IMR-90 (cell line): ENCODE measurements at regions not wholly inside any gene's neighbourhood (a gene's known extent, or its start where the extent isn't known, plus 50 kb on each side); places are given as distances from the start of the nearest gene placed in this dataset.
A peak's percentile ranks its signal among the peaks of the same experiment; 100 is the strongest.

Experiments used
- ATAC-seq: fragments of 200-7000 bp; cut with Tn5 transposase; 2 replicates; pipeline ENCODE4 v1.9.1; 2020; ENCODE audit warnings: low read depth, mild to moderate bottlenecking, moderate library complexity
- BruUV-seq: library from RNA; stranded (reverse); fragments of 400-500 nt; replicated peaks from 2 replicates; lab custom pipeline; 2021; lab: Mats Ljungman, UMichigan
- CTCF ChIA-PET: fragments of 300-600 bp; formaldehyde crosslinking; extraction: SDS; loops from one replicate; lab custom pipeline; 2021; ENCODE audit warnings: antibody characterized with exemption; lab: Yijun Ruan, JAX
- POLR2A ChIA-PET: fragments of 300-600 bp; sonication (Branson Sonifier 250); formaldehyde crosslinking; loops from one replicate; lab custom pipeline; 2022; ENCODE audit warnings: antibody characterized with exemption; ENCODE audit not compliant: unreplicated experiment; lab: Charles Lee
- DNase-seq: peaks from one replicate; pipeline ENCODE4 v3.0.0; 2013
- H2AFZ ChIP-seq: replicated peaks from 2 replicates; pipeline ENCODE3; 2013; ENCODE audit warnings: low read length, mild to moderate bottlenecking; ENCODE audit not compliant: poor library complexity
- H2AK5ac ChIP-seq: 2 replicates; pipeline ENCODE4 v1.6.1; 2013; ENCODE audit warnings: low read depth, low read length, inconsistent platforms
- H2AK9ac ChIP-seq: replicated peaks from 2 replicates; pipeline ENCODE3; 2013; ENCODE audit warnings: mild to moderate bottlenecking, low read depth, low read length, moderate library complexity; ENCODE audit not compliant: poor library complexity
- H2BK120ac ChIP-seq: 2 replicates; pipeline ENCODE4 v1.6.1; 2013; ENCODE audit warnings: low read depth, low read length, inconsistent platforms
- H2BK15ac ChIP-seq: 3 replicates; pipeline ENCODE4 v1.6.1; 2013; ENCODE audit warnings: low read depth, low read length, inconsistent platforms
- H2BK20ac ChIP-seq: 2 replicates; pipeline ENCODE4 v1.6.1; 2013; ENCODE audit warnings: low read depth, mild to moderate bottlenecking, inconsistent platforms, low read length, moderate library complexity
- H2BK5ac ChIP-seq: 2 replicates; pipeline ENCODE4 v1.6.1; 2013; ENCODE audit warnings: mild to moderate bottlenecking, low read depth, low read length, inconsistent platforms; ENCODE audit not compliant: poor library complexity, severe bottlenecking
- H3K14ac ChIP-seq: replicated peaks from 2 replicates; pipeline ENCODE4 v1.6.1; 2013; ENCODE audit warnings: low read depth, low read length, inconsistent platforms
- H3K18ac ChIP-seq: 2 replicates; pipeline ENCODE4 v1.6.1; 2013; ENCODE audit warnings: low read depth, low read length, control low read depth
- H3K23ac ChIP-seq: 2 replicates; pipeline ENCODE4 v1.6.1; 2013; ENCODE audit warnings: low read depth, low read length, inconsistent platforms
- H3K27ac ChIP-seq: 2 replicates; pipeline ENCODE4 v1.5.1; 2013; ENCODE audit warnings: mild to moderate bottlenecking, control low read depth, low read length; ENCODE audit not compliant: insufficient read depth
- H3K27me3 ChIP-seq: 2 replicates; pipeline ENCODE4 v1.6.1; 2013; ENCODE audit warnings: low read length; ENCODE audit not compliant: control insufficient read depth, insufficient read depth
- H3K36me3 ChIP-seq: 2 replicates; pipeline ENCODE4 v1.6.1; 2013; ENCODE audit warnings: low read length, mixed read lengths; ENCODE audit not compliant: control insufficient read depth, insufficient read depth
- H3K4ac ChIP-seq: 2 replicates; pipeline ENCODE4 v1.6.1; 2013; ENCODE audit warnings: low read depth, low read length, inconsistent platforms
- H3K4me1 ChIP-seq: 2 replicates; pipeline ENCODE4 v1.6.1; 2013; ENCODE audit warnings: low read length, mixed read lengths; ENCODE audit not compliant: control insufficient read depth, insufficient read depth
- H3K4me2 ChIP-seq: 2 replicates; pipeline ENCODE4 v1.6.1; 2013; ENCODE audit warnings: low read depth, mild to moderate bottlenecking, control low read depth, low read length, moderate library complexity
- H3K4me3 ChIP-seq: 2 replicates; pipeline ENCODE4 v1.5.1; 2013; ENCODE audit warnings: low read depth, mild to moderate bottlenecking, control low read depth, low read length, moderate library complexity; ENCODE audit not compliant: insufficient read depth
- H3K56ac ChIP-seq: 2 replicates; pipeline ENCODE4 v1.6.1; 2013; ENCODE audit warnings: low read length, inconsistent platforms; ENCODE audit not compliant: insufficient read depth; ENCODE audit errors: extremely low read depth
- H3K79me1 ChIP-seq, 2 experiments: 2 replicates each; pipeline ENCODE4 v1.6.1; 2013; ENCODE audit warnings: low read length in 2 of 2, inconsistent platforms in 1 of 2, low read depth in 1 of 2
- H3K9ac ChIP-seq: 2 replicates; pipeline ENCODE4 v1.6.1; 2013; ENCODE audit warnings: low read depth, low read length, control low read depth
- H3K9me1 ChIP-seq: 2 replicates; pipeline ENCODE4 v1.6.1; 2013; ENCODE audit warnings: low read length, inconsistent platforms; ENCODE audit not compliant: insufficient read depth
- H3K9me3 ChIP-seq: 2 replicates; pipeline ENCODE4 v1.6.1; 2013; ENCODE audit warnings: low read length; ENCODE audit not compliant: control insufficient read depth, insufficient read depth
- H4K20me1 ChIP-seq: 2 replicates; pipeline ENCODE4 v1.6.1; 2013; ENCODE audit warnings: low read length, inconsistent platforms; ENCODE audit not compliant: insufficient read depth
- H4K5ac ChIP-seq: 2 replicates; pipeline ENCODE4 v1.6.1; 2013; ENCODE audit warnings: mild to moderate bottlenecking, low read depth, low read length, control low read depth
- H4K8ac ChIP-seq, 2 experiments: 2 replicates each; pipeline ENCODE4 v1.6.1; 2013; ENCODE audit warnings: low read depth in 2 of 2, low read length in 2 of 2, control low read depth in 1 of 2, inconsistent platforms in 1 of 2
- H4K91ac ChIP-seq: 2 replicates; pipeline ENCODE4 v1.6.1; 2013; ENCODE audit warnings: low read depth, low read length, inconsistent platforms; ENCODE audit not compliant: insufficient read depth
- CEBPB ChIP-seq: IDR thresholded peaks from 2 replicates; pipeline ENCODE4 v1.6.1; 2012; ENCODE audit warnings: low read depth, low read length, improper control_type of control experiment
- CHD1 ChIP-seq: IDR thresholded peaks from 2 replicates; pipeline ENCODE4 v1.6.1; 2012; ENCODE audit warnings: low read depth, low read length, improper control_type of control experiment
- FOS ChIP-seq: fragments of 150-350 bp; IDR thresholded peaks from 2 replicates; pipeline ENCODE4 v1.6.1; 2016; ENCODE audit warnings: low read depth, low read length
- MAFK ChIP-seq: IDR thresholded peaks from 2 replicates; pipeline ENCODE4 v1.6.1; 2012; ENCODE audit warnings: low read depth, low read length, improper control_type of control experiment
- MXI1 ChIP-seq: IDR thresholded peaks from 2 replicates; pipeline ENCODE4 v1.6.1; 2012; ENCODE audit warnings: low read depth, mild to moderate bottlenecking, low read length, moderate library complexity, borderline replicate concordance
- NFE2L2 ChIP-seq: fragments of 150-350 bp; IDR thresholded peaks from 2 replicates; pipeline ENCODE4 v1.6.1; 2016; ENCODE audit warnings: low read depth, mild to moderate bottlenecking, low read length
- POLR2A ChIP-seq: IDR thresholded peaks from 2 replicates; pipeline ENCODE4 v1.6.1; 2012; ENCODE audit warnings: mild to moderate bottlenecking, low read depth, low read length
- RAD21 ChIP-seq: IDR thresholded peaks from 2 replicates; pipeline ENCODE4 v1.6.1; 2012; ENCODE audit warnings: low read length, improper control_type of control experiment
- RCOR1 ChIP-seq: IDR thresholded peaks from 2 replicates; pipeline ENCODE4 v1.6.1; 2012; ENCODE audit warnings: mild to moderate bottlenecking, low read length, improper control_type of control experiment; ENCODE audit not compliant: insufficient replicate concordance
- USF2 ChIP-seq: fragments of 150-350 bp; IDR thresholded peaks from 2 replicates; pipeline ENCODE4 v1.6.1; 2017; ENCODE audit warnings: mild to moderate bottlenecking, antibody characterized with exemption, low read length, low read depth
- WGBS, 2 experiments: methylation state at CpG; one replicate each; pipeline versions ENCODE4 v1.1.5 to v1.1.7; 2013; ENCODE audit warnings: missing lambda C conversion rate in 2 of 2; ENCODE audit not compliant: insufficient read length in 1 of 2; ENCODE audit errors: extremely low coverage in 2 of 2; 5-methylcytosine and 5-hydroxymethylcytosine counted together
- dilution Hi-C: fragments of 300-500 bp; cut with HindIII; formaldehyde crosslinking; loops from one replicate; pipeline ENCODE4 v1.14.3; 2018; ENCODE audit warnings: low sequenced_read_pairs; ENCODE audit not compliant: unreplicated experiment
- in situ Hi-C: fragments of 300-500 bp; cut with MboI; formaldehyde crosslinking; loops from 3 replicates; pipeline ENCODE4 v1.14.3; 2019; ENCODE audit warnings: low sequenced_read_pairs, inconsistent platforms, mixed read lengths
- intact Hi-C: fragments of 100-400 bp; cut with micrococcal nuclease; formaldehyde crosslinking; loops from 2 replicates; pipeline ENCODE4 v1.10.0; 2022

- TF ChIP-seq CEBPB: peak; percentile 95
Measured at GRCh38 chr3:99505646-99506269, 132.6 kb upstream of the COL8A1 start (continued).

DNA sequence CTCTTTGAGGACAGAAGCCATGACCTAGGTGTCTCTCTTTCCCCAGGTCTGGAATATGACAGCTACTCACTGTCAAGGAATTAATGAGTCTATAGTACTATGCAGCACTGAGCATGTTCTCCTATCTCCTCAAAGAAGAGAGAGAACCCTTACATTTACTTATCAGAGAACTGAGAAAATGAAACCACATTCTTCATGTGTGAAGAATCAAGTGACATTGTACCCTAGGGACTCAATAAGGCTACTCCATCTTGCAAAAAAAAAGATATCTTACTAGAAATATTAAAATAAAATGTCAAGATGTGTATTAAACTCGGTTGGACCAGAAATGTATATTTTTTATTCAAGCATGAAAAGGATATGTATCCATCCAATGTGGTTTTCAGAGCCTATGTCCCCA lies 133.2 kb upstream of the COL8A1 start:
- Histone ChIP-seq H3K27ac (no peak overlapping the region), H3K27me3 (no peaks in the 10 kb centered on the region), H2BK20ac (peak overlapping the region; percentile 23; the same call in 1 of the 2 replicates), H3K36me3 (no peaks in the 10 kb centered on the region), H2AK9ac (no peak overlapping the region), H3K56ac (no peak overlapping the region), H4K20me1 (no peaks in the 10 kb centered on the region), H3K14ac (no peak overlapping the region), H4K8ac (peak overlapping the region in 1 of 2 experiments; percentile 11; a peak in 1 of 4 replicates), H3K18ac (peak overlapping the region; percentile 64; the same call in 1 of the 2 replicates), H2AK5ac (no peak overlapping the region), H3K4ac (0 out of 2 replicates have a peak overlapping the region, but pooled peaks have one; percentile 30), H2AFZ (no peak overlapping the region), H3K4me3 (no peak overlapping the region), H2BK5ac (peak overlapping the region; percentile 61), H2BK120ac (peak overlapping the region; percentile 16; the same call in 1 of the 2 replicates), H3K4me1 (peaks cover 17% of the 10 kb centered on the region), H4K5ac (no peak overlapping the region; the same call in 1 of the 2 replicates), H3K9me3 (no peaks in the 10 kb centered on the region), H2BK15ac (peak overlapping the region; percentile 75; the same call in 2 of the 3 replicates), H3K79me1 (no peaks in the 10 kb centered on the region), H3K9me1 (peaks cover 11% of the 10 kb centered on the region), H3K9ac (no peak overlapping the region), H4K91ac (peak overlapping the region; percentile 45; the same call in 1 of the 2 replicates), H3K23ac (no peak overlapping the region), H3K4me2 (no peak overlapping the region)
- ATAC-seq (no peak), DNase-seq (no peak)
- dilution Hi-C loops (no loop called here), intact Hi-C loops (loop anchor here (5.0 kb wide), 1 partner anchor 183 kb away; no protein-coding TSS in a partner anchor), in situ Hi-C loops (no loop called here)
- ChIA-PET POLR2A (no interaction called here), CTCF (no interaction called here)
- no CpG with 5 or more reads among the region's 1 CpG for WGBS, 2 experiments
- TF ChIP-seq CHD1 (no peak), NFE2L2 (no peak), CEBPB (no peak), RCOR1 (no peak), POLR2A (no peak), MAFK (no peak), USF2 (no peak), FOS (no peak), MXI1 (no peak), RAD21 (no peak)
- no TSS peak for BruUV-seq
